Stimulated activated naive CD8-positive, alpha-beta T cell treated with anti-CD3 and anti-CD28 coated beads, Interleukin-15, Interleukin-2, amounts not matched to agents 100 U/mL and 50 U/mL, for 24 hours (primary cell): ENCODE measurements at regions not wholly inside any gene's neighbourhood (a gene's known extent, or its start where the extent isn't known, plus 50 kb on each side); places are given as distances from the start of the nearest gene placed in this dataset.
"Not testable (repeated sequence)": the region's sequence is repeated elsewhere in the genome, so short reads cannot be mapped to it uniquely, and the experiment has no call there.

Experiments used
- ATAC-seq: fragments of 150-1000 bp; cut with Tn5 transposase; one replicate; pipeline ENCODE4 v1.10.0; 2021
- DNase-seq: peaks from one replicate; pipeline ENCODE4 v3.0.0; 2021

DNA sequence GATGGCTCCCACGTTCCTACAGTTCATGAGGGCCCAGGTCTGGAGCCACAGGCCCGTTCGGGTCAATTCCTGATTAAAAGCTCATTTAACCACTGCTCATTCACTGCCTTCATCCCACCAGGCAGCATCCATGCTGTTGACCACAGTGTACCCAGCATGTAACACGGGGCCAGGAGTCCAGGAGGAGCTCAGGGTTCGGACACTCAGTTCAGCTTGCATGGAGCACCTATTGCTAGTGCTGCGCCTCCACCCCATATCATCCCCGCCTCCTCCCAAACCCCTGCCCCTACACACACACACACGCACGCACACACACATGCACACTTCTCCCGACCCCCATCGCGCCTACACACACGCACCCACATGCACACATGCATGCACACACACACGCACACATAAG lies 72.9 kb upstream of the SNTG2 start:
- ATAC-seq (no peak), DNase-seq (no peak)

DNA sequence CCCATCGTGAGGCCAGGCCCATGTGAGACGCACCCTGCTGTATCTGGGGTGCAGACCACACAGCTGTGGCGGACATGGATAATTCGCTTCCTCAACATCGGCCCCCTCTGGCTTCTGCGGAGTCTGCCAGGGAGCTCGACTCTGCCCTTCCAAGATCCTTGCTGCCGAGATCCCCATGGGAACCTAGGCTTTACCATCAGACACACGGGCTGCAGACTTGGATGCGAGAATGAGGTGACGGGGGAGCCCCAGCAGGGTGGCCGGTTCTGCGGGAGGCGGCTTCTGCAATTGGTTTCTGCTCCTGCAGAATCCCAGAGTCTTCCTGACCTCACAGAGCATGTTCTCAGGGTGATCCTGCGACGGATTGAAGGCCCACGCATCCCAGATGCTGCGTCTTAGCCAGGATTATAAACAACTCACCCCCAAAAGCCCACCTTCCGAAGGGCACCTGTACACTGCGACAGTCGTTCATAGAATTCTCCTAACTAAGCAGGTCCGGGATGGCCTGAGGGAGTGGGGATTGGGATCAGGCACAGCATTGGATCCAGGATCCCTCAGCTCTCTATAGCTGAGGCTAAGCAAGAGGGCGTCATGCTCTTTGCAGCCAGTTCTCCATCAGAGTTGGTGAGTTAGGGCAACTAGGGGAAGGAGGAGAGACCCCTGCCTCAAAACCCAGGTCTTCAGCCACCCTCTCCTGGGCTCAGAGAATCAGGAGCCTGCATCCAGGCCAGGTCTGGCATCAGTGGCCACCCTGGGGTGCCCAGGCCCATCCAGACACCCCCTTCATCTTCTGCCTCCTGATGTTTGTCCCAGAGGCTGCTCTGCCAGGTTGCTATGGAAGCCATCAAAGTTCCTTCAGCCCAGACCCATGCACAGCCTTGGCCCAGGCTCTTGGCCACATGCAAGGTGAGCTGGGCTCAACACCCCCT lies 74.7 kb upstream of the SNTG2 start:
- DNase-seq: no peak
- no peak for ATAC-seq

DNA sequence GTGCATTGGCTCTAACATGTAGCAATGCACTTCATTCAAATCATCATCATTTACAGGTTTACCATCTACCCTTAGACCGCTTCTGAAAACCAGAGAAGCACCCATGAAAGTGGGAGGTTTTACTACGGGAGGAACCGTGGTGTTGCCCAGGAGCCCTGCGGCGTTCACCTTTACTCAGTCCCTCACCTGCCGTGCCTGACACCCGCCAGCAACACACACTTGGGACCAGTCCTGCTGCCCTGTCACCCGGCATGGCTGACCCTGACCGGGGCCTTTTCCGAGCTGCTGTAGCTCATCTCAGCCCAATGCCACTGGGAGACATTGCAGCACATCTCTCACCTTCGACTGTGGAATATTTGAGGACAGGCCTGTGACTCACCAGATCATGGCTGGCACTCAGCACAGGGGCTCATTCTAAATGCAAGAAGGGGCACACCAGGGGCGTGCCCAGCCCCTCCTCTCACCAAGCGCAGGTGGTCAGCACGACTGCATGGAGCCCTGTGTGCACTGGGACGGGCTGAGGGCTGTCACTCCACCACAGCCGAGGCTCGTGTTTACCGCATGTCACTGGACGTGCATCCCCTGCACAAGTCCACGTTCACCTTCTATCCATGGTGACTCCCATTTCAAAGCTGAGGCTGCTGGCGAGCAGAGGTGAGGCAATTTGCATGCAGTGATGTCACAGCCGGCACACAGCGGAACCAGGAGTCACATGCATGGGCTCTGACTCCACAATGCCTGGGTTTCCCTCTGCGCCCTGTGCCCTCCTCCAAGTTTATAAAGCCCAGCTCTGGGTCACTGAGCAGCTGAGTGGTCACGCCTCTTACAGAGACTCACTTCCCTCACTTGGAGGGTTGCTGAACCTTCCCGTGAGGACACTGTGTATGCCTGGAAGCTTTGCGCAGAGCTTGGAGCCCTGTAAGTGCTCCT lies 76.7 kb upstream of the SNTG2 start:
- DNase-seq (no peak), ATAC-seq (no peak)

DNA sequence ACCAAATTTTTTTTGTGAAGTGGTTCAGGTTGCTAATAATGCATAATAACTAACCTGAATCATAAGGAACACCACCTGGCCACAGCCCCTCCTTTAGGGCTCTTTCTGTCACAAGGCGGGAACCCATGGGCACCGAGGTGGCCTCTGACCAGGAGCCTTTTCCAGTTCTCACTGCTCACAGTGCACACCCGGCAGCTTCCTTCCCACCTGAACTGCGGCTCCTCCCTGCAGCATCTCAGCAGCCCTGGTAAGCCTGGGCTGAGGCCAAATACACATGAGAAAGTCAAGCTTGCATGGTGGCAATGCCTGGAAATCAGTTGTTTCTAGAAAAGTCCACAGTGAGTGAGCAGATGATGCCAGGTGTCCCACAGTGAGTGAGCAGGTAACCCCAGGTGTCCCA lies 77.6 kb upstream of the SNTG2 start:
- no peak for ATAC-seq
- DNase-seq: no peak

DNA sequence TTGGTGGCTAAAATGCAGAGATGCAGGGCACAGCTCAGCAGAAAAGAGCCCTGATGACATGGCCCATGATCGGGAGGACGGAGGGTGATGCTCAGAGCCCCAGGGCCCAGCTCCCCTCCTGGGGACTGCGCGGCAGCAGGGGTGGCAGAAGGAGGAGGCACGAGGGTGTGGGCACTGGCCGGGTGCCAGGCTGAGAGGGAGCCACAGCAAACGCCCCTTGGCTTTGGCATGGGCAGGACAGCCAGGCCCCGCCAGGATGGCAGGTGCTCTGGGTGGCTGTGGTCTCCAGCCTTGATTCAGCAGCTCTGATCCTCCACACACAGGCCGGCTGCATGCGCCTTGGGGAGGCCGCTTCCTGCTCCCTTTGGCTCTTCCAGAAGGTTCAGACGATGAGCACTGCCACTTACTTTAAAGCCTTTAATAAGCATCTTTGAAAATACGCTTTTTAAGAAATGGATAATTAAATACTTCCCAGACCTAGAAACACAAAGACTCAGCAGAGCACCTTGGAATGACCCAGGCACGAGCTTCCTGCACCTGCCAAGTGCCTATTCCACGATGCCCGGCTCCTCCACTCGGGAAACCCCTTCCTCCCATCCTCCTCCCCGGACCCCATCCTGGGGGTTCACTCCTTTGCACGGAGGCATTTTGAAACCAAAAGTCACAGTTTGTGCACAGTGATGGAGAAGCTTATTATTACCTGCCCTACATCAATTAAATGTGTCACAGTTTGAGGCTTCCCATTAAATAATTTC lies 78.5 kb upstream of the SNTG2 start:
- ATAC-seq (no peak), DNase-seq (no peak)

DNA sequence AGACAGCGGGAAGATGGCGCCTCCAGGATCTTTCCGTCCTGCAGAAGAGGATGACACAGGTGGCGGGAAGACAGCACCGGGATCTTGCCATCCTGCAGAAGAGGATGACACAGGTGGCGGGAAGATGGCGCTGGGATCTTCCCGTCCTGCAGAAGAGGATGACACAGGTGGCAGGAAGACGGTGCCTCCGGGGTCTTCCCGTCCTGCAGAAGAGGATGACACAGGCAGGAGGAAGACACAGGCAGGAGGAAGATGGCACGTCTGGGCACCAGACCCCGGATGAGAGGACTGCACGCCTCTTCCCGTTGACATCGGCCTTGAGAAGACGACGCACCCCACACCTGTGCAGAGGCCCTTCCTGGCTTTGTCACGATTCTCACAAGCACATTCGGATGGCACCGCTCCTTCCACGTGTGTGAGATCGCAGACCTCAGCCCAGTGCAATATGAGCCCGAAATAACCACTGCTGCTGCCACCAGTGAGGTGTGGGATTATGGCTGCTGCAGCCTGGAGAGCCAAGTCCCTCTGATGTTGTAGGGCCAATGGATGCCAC lies 79.4 kb upstream of the SNTG2 start:
- DNase-seq (no peak), ATAC-seq (no peak)

DNA sequence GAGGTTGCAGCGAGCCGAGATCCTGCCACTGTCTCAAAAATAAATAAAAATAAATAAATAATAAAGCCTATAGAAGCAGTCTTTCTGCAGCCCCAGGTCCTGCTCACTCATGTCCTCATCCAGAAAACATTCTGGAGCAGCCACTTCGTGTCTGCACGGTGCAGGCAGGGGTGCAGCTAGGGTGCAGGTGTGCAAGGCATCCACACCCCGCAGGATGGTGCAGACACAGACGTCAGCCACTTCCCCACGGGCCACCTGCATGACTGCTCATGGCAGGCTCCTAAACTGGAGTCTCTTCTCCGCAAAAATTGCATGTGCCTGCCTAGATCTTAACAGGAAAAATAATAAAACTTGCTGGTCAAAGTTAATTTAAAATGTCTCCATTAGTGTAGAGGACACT lies 80.2 kb upstream of the SNTG2 start:
- ATAC-seq (no peak), DNase-seq (no peak)

DNA sequence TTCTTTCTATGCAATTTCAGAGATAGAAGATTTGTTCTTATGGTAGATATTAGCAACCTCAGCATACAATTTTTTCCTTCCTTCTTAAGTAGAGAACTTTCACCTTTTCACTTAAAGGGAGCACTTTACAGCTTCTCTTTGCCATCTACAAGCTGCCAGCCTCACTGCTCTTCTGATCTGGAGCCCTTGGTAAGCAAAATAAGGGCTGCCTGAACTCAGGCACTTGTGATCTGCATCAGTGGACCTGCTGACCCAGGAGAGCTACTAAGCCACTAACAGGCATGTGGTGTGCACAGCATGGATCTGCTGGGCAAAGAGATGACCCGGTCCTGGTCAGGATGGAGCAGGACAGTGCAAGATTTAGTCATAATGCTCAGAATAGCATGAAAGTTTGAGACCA lies 80.8 kb upstream of the SNTG2 start:
- ATAC-seq (no peak), DNase-seq (no peak)

DNA sequence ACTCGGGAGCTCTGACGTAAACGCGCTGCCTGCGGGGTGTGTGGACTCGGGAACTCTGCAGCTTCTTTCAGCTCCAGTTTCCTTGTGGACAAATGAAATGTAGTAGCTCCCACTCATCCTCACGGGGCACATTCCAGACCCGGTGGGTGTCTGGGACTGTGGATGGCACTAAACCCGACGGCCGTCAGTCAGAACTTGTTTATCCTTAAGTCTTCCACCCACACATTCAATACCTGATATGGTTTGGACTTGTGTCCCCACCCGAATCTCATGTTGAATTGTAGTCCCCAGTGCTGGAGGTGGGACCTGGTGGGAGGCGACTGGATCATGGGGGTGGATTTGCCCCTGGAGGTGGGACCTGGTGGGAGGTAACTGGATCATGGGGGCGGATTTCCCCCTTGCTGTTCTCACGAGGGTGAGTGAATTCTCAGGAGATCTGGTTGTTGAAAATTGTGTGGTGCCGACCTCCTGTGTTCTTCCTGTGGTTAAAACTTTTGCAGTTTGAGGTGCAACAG lies 81.2 kb upstream of the SNTG2 start:
- ATAC-seq (no peak), DNase-seq (no peak)

DNA sequence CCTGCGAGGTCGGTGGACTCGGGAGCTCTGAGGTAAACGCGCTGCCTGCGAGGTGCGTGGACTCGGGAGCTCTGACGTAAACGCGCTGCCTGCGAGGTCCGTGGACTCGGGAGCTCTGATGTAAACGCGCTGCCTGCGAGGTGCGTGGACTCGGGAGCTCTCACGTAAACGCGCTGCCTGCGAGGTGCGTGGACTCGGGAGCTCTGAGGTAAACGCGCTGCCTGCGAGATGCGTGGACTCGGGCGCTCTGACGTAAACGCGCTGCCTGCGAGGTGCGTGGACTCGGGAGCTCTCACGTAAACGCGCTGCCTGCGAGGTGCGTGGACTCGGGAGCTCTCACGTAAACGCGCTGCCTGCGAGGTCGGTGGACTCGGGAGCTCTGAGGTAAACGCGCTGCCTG lies 81.8 kb upstream of the SNTG2 start:
- ATAC-seq, DNase-seq: not testable (repeated sequence)

DNA sequence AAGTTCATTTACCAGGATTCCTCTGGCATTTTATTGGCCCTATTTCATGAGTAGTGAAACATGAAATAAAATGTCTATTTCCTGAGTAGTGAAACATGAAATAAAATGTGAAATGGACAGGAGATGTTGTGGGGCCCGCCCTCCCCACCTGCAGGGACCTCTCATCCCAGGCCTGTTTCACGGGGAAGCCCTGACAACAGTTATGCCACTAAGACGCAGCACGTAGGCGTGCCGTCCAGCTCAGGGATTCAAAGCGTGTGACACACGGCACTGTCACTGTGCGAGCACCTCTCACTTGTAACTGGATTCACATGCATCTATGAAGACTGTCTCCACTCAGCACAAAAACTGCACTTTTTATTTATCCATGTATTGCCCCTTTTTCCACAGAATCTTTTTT lies 83.4 kb upstream of the SNTG2 start:
- no peak for DNase-seq
- ATAC-seq: no peak

DNA sequence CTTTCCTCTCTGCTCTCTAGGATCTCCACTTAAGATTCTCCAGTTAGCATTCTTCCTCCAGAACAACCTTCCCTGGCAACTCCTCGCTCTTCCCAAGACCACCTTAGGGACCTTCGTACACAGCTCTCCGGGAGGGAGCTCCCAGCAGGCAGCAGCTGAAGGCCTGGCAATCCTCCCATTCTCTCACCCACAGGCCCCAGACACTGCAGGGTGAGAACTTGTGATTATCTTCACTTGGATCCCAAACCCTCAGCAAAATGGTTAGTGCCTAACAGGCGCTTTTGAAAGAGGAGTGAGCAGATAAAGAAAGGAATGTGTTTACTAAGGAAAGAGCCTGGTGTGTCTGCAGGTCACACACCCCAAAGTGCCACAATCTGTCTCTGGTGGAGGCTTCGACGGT lies 83.8 kb upstream of the SNTG2 start:
- ATAC-seq (no peak), DNase-seq (no peak)

DNA sequence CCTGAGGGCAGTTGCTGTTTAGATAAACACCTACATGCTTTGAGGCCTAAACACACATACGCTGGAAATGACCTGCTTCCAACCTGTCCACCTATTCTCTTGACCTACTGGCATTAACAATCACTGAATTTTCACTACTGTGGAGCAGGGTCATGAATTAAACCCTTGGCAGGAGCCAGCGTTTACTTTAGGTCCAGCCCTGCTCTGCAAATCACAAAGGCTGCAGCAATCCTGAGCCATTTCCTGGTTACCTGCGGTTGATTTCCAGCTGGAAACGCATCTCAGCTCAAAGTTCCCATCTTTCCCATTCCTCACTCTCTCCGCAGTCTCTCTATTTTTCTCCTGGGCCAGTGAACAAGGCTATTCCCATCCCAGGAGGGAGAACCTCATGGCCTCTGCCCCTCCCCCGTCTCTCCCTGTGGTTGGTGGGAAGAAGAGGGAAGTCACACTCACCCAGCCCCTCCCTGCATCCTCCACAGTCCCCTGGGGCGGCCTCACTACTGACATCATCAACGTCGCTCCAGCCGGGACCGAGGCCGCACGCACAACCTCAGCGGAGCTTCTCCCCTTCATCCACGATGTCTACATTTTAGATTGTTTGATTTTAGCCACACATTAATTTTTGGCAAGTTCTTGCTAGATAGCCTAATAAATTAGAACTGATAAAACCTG lies 84.5 kb upstream of the SNTG2 start:
- DNase-seq (no peak), ATAC-seq (no peak)

DNA sequence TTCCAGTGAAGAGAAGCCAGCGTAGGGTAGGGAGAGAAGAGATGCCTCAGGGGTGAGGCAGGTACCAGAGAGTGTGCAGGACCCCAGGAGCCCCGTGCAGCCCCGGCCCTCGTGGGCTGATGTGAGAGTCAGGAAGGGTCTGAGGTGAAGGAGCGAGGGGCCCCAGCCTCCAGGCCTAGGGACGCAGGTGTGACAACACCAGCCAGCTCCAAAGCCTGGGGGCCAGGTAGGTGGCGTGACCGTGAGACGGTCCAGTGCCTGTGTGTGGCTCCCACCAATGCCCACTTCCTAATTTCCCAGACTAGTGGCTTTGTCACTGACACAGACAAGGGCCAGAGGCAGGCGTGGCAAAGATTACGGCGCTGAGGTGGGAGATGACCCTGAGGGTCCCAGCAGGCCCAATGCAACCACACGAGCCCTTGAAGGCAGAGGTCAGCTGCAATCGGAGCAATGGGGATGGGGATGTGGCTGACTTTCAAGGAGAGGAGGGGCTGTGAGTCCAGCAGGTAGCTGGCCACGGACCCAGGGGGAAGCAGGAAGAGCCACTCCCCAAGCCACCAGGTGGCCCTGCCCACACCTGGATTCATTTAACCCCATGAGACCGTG lies 86.0 kb upstream of the SNTG2 start:
- DNase-seq (no peak), ATAC-seq (no peak)

DNA sequence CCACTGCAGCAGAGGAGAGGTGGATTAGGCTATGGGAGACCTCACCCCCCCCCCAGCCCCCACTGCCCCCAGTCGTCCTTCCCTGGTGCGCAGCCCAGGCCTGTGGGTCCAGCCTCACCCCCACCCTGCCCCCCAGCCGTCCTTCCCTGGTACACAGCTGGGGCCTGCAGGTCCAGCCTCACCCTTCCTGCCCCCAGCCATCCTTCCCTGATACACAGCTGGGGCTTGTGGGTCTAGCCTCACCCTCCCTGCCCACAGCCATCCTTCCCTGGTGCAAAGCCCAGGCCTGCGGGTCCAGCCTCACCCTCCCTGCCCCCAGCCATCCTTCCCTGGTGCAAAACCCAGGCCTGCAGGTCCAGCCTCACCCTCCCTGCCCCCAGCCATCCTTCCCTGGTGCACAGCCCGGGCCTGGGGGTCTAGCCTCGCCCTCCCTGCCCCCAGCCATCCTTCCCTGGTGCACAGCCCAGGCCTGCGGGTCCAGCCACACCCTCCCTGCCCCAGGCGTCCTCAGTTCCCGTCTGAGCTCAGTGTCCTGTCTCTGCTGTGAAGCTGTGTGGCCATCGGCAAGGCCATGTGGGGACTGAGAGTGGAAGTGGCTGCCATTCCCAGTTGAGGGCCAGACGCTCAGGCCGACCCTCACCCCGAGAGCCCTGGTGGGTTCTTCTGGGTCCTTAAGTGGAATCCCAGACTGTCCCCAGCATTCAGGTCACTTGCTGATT lies 86.8 kb upstream of the SNTG2 start:
- DNase-seq (no peak), ATAC-seq (no peak)

DNA sequence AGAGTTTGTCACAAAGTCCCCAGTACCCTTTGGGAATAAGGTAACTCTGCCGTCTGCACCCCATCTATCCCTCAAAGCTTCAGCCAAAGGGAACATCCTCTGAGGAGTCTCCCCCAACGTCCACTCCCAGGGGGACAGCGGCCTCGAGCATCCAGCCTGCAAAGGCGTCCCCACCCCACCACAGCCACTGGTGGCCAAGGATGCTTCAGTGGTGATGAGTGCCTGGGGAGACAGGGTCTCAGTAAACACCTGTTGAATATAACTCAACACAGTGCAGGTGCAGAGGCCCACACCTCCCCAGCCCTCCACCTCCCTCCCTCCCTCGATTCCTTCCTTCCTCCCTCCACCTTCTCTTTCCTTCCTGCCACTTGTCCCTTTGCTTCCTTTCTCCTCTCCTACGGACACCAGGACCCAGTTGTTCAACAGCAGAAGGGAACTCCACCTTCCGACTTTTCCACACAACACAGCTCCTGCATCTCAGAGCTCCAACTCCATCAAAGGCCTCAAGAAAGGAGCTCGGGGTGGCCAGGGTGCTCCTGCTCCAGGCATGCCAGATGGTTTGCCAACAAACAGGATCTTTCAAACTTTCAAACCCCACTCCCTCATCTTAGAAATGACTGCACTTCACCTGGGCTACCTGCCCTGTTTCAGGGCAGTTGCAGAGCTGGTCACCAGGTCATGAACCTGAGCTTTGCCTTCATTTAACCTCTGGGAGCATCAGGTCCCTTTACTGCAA lies 87.8 kb upstream of the SNTG2 start:
- no peak for ATAC-seq

DNA sequence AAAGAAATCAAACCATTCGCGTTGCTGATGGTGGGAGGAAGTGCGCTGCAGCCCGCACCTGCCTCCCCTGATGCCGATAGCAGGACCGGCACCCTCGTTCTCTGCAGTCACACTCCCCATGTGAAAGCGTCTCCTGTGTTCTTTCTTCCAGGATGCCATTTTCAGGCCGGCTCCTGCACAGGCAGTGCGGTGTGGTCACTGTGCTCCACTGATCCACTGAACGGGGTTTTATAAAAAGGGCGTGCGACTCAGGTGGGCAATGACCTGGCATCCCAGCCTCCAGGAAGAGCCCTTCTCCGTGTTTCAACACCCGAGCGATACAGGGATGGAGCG lies 88.3 kb upstream of the SNTG2 start:
- DNase-seq (no peak), ATAC-seq (no peak)

More for the DNA sequence above, 87.8 kb upstream of the SNTG2 start:
- no peak for DNase-seq

DNA sequence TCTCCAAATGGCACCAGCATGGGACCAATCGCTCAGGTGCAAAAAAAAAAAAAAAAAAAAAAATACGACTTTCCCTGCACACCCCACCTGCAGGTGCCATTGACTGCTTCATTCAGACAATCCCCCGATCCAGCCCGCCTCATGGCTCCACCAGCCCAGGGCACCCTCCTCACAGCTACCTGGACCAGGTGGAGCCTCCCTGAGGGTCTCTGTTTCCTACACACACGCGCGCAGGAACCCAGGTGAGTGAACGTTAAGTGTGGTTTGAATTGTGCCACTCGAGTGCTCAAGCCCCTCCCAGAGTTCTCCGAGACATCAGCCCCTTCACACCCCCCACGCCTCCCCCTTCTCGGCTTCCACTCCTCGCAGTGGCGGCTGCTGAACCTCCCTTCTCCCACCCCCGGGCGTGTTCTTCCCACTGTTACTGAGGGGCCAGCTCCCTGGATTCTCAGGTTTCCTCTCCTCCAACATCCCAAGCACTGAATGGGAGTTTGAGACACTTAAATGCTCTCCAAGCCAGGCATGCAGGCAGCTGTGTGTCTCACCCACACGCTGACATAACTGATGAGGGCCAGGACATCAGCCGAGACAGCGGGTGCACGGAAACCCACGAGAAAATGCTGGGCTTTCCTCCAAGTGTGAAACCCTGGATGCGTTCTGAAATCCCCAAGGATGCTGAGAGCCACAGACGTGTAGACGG lies 88.8 kb upstream of the SNTG2 start:
- DNase-seq: no peak
- no peak for ATAC-seq

DNA sequence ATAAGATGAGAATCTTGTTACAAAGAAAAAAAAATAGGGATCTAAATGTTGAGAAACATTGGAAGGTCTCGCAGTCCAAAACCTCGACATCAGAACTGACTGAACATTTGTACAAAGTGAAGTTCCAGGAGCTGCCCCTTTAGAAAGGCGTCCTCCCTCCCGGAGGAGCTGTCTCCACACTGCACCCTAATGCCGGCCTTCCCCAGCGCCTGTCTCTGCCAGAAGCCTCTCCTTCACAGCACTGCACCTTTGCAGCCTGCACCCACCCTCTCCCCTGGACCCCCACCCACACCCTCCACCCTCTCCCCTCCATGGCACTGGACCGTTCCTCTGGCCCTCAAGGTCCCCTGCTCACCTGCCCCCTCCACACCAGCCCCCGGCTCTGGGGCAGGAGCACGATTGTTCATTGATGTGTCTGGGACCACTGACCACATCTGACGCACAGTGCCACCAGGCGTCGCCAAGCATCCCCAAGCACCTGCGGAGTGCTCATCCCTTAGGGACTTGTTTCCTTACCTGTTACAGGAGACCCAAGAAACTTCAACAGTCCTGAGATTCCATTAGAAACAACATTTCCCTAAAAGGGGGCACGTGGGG lies 90.3 kb upstream of the SNTG2 start:
- no peak for DNase-seq
- ATAC-seq: no peak
